Stomach (tissue), 8 donors: ENCODE measurements at regions not wholly inside any gene's neighbourhood (a gene's known extent, or its start where the extent isn't known, plus 50 kb on each side); places are given as distances from the start of the nearest gene placed in this dataset.

Experiments
- DNase-seq, 2 donors: peaks; one replicate each; pipeline versions ENCODE4 v3.0.0 to v3.0.0-alpha.2; 2013 to 2019
- H3K27ac ChIP-seq, 5 donors: fragments of 200-600 bp in 4 of 5; sonication (generic) in 4 of 5; one replicate each; pipeline ENCODE4 v1.5.1; 2013 to 2019; ENCODE audit warnings: mild to moderate bottlenecking in 1 of 5, moderate library complexity in 1 of 5
- H3K27me3 ChIP-seq, 3 donors: fragments of 200-600 bp; sonication (generic); one replicate each; pipeline ENCODE4 v1.5.1; 2017 to 2019; ENCODE audit warnings: mixed run types in 1 of 3
- H3K36me3 ChIP-seq, 4 donors: fragments of 200-600 bp; sonication (generic); 1 replicate in 3 of 4; 2 replicates in 1 of 4; pipeline ENCODE4 v1.5.1; 2016 to 2019
- H3K4me1 ChIP-seq, 4 donors: fragments of 200-600 bp; sonication (generic); one replicate each; pipeline ENCODE4 v1.5.1; 2016 to 2019
- H3K4me3 ChIP-seq, 4 donors: fragments of 200-600 bp; sonication (generic) in 3 of 4; one replicate each; pipeline ENCODE4 v1.5.1; 2016 to 2019; ENCODE audit warnings: mild to moderate bottlenecking in 1 of 4
- H3K9me3 ChIP-seq, 4 donors: fragments of 200-600 bp; sonication (generic); one replicate each; pipeline ENCODE4 v1.5.1; 2016 to 2019
- CTCF ChIP-seq, 7 experiments: fragments of 450-650 bp in 4 of 7; fragments of 200-600 bp in 3 of 7; sonication (generic) in 3 of 7; IDR thresholded peaks; one replicate each; pipeline ENCODE4 v1.5.1; 2016 to 2019; ENCODE audit warnings: antibody characterized with exemption in 7 of 7, control low read depth in 2 of 7, mild to moderate bottlenecking in 1 of 7
- EP300 ChIP-seq: sonication (generic); formaldehyde crosslinking; IDR thresholded peaks from one replicate; pipeline ENCODE4 v1.6.1; 2017; ENCODE audit warnings: antibody characterized with exemption
- POLR2A ChIP-seq, 4 donors: fragments of 450-650 bp; IDR thresholded peaks; one replicate each; pipeline ENCODE4 v1.6.1; 2016; ENCODE audit warnings: antibody characterized with exemption in 4 of 4, control low read depth in 2 of 4, mild to moderate bottlenecking in 1 of 4, moderate library complexity in 1 of 4
- POLR2AphosphoS5 ChIP-seq, 3 donors: sonication (generic); formaldehyde crosslinking; IDR thresholded peaks; one replicate each; pipeline ENCODE4 v1.6.1; 2016; ENCODE audit warnings: antibody characterized with exemption in 3 of 3
- WGBS, 5 donors: extraction: QIAGEN DNeasy Blood & Tissue Kit in 3 of 5; methylation state at CpG; one replicate each; pipeline versions ENCODE4 v1.1.5 to v1.1.7; 2013 to 2018; 5-methylcytosine and 5-hydroxymethylcytosine counted together
- intact Hi-C: fragments of 100-400 bp; cut with DNase I; formaldehyde crosslinking; loops from one replicate; pipeline ENCODE4 v1.15.1; 2023; ENCODE audit warnings: low total_unique reads
- donor health status: healthy with polysubstance abuse.
- donor health status: Bipolar disorder and iron deficiency.
- donor health status: healthy.

GRCh38 chrX:107537815-107538214 is 88.4 kb downstream of the FRMPD3 start:
- Histone ChIP-seq H3K4me1 (no peaks in the 10 kb centered on the region), H3K9me3 (no peaks in the 10 kb centered on the region), H3K36me3 (no peaks in the 10 kb centered on the region), H3K4me3 (no peak overlapping the region), H3K27ac (no peak overlapping the region), H3K27me3 (peaks cover 0 to 4% (median 4%) of the 10 kb centered on the region in 3 donors)
- peak; percentile 26 to 54 for DNase-seq
- 15 to 32% (median 21%) methylated on average over 6 of the region's 6 CpGs for WGBS, 5 donors
- intact Hi-C loops = no loop called here
- TF ChIP-seq POLR2A (IDR thresholded peaks at IDR 0.05) (no peak), POLR2AphosphoS5 (IDR thresholded peaks at IDR 0.05) (no peak), EP300 (no peak), CTCF (IDR thresholded peaks at IDR 0.05) (peak in 2 of 7 experiments; percentile 10 to 20)

GRCh38 chrX:107541244-107541643 is 87.1 kb upstream of the PRPS1 start:
- DNase-seq = no peak
- intact Hi-C loops = no loop called here
- TF ChIP-seq POLR2AphosphoS5 (IDR thresholded peaks at IDR 0.05) = no peak
- no peak for TF ChIP-seq POLR2A (IDR thresholded peaks at IDR 0.05)
- TF ChIP-seq EP300 = no peak
- TF ChIP-seq CTCF (IDR thresholded peaks at IDR 0.05) = no peak

GRCh38 chrX:107542040-107542439 is 86.3 kb upstream of the PRPS1 start:
- Histone ChIP-seq H3K36me3 (no peaks in the 10 kb centered on the region), H3K27ac (no peak overlapping the region), H3K4me3 (no peak overlapping the region), H3K9me3 (no peaks in the 10 kb centered on the region), H3K4me1 (no peaks in the 10 kb centered on the region), H3K27me3 (peaks cover 0 to 4% (median 4%) of the 10 kb centered on the region in 3 donors)
- intact Hi-C loops = no loop called here
- DNase-seq = no peak
- TF ChIP-seq POLR2AphosphoS5 (IDR thresholded peaks at IDR 0.05) (no peak), EP300 (no peak), POLR2A (IDR thresholded peaks at IDR 0.05) (no peak), CTCF (IDR thresholded peaks at IDR 0.05) (no peak)

More at GRCh38 chrX:107541244-107541643, 87.1 kb upstream of the PRPS1 start:
- Histone ChIP-seq H3K4me3 (no peak overlapping the region), H3K36me3 (no peaks in the 10 kb centered on the region), H3K27ac (no peak overlapping the region), H3K9me3 (no peaks in the 10 kb centered on the region), H3K4me1 (no peaks in the 10 kb centered on the region), H3K27me3 (peaks cover 0 to 4% (median 4%) of the 10 kb centered on the region in 3 donors)
- 71 to 100% (median 91%) methylated on average over 1 of the region's 1 CpG; no CpG with 5 or more reads in 1 of the 5 donors for WGBS, 5 donors

- Histone ChIP-seq H3K4me3 (no peak overlapping the region), H3K4me1 (no peaks in the 10 kb centered on the region), H3K27ac (no peak overlapping the region), H3K27me3 (peaks cover 0 to 4% (median 4%) of the 10 kb centered on the region in 3 donors), H3K36me3 (no peaks in the 10 kb centered on the region), H3K9me3 (no peaks in the 10 kb centered on the region)
- no peak for TF ChIP-seq POLR2A (IDR thresholded peaks at IDR 0.05)
- TF ChIP-seq POLR2AphosphoS5 (IDR thresholded peaks at IDR 0.05) = peak in 1 of 3 donors; percentile 8
- 3 to 19% (median 8%) methylated on average over 2 of the region's 2 CpGs for WGBS, 5 donors
- peak; percentile 48 to 54 for DNase-seq
- intact Hi-C loops = no loop called here
These were observed 85.8 kb upstream of the PRPS1 start for GRCh38 chrX:107542500-107542899.

- no peaks in the 10 kb centered on the region for H3K36me3 ChIP-seq
- intact Hi-C loops = no loop called here
- H3K27me3 ChIP-seq = no peaks in the 10 kb centered on the region
- no peak overlapping the region for H3K27ac ChIP-seq
- no peaks in the 10 kb centered on the region for H3K4me1 ChIP-seq
- no peak overlapping the region for H3K4me3 ChIP-seq
- WGBS, 5 donors = 58 to 77% (median 69%) methylated on average over 5 to 7 of the region's 7 CpGs
- no peaks in the 10 kb centered on the region for H3K9me3 ChIP-seq
- no peak for TF ChIP-seq CTCF (IDR thresholded peaks at IDR 0.05)
- TF ChIP-seq POLR2A (IDR thresholded peaks at IDR 0.05) = no peak
- no peak for TF ChIP-seq EP300
- TF ChIP-seq POLR2AphosphoS5 (IDR thresholded peaks at IDR 0.05) = no peak
- DNase-seq = no peak
These were observed 80.7 kb upstream of the PRPS1 start for GRCh38 chrX:107547621-107548020.
